GM12873 (cell line): ENCODE measurements at regions not wholly inside any gene's neighbourhood (a gene's known extent, or its start where the extent isn't known, plus 50 kb on each side); places are given as distances from the start of the nearest gene placed in this dataset.

ENCODE experiments used
- TF ChIP-seq, protein P1 (sequence below): IDR thresholded peaks from 2 replicates; pipeline ENCODE4 v1.5.1; 2012; ENCODE audit warnings: low read depth, mild to moderate bottlenecking, moderate library complexity, low read length, control low read depth; ENCODE audit not compliant: insufficient read depth; ENCODE audit errors: missing control alignments

DNA sequence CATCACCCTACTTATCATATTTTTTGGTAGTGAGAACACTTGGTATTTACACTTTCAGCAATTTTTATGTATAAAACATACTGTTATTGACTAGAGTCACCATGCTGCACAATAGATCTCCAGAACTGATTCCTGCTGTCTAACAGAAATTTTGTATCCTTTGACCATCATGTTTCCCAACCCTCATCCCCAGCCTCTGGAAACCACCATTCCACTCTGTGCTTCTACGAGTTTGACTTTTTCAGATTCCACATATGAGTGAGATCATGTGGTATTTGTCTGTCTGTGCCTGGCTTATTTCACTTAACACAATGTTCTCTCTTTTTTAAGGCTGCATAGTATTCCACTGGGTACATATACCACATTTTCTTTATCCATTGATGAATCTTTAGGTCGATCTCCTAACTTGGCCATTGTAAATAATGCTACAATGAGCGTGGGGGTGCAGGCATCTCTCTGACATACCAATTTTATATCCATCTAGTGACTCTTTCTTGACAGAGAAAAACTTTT is 115.9 kb upstream of the RUNX1 start:
- TF ChIP-seq, protein P1, sequence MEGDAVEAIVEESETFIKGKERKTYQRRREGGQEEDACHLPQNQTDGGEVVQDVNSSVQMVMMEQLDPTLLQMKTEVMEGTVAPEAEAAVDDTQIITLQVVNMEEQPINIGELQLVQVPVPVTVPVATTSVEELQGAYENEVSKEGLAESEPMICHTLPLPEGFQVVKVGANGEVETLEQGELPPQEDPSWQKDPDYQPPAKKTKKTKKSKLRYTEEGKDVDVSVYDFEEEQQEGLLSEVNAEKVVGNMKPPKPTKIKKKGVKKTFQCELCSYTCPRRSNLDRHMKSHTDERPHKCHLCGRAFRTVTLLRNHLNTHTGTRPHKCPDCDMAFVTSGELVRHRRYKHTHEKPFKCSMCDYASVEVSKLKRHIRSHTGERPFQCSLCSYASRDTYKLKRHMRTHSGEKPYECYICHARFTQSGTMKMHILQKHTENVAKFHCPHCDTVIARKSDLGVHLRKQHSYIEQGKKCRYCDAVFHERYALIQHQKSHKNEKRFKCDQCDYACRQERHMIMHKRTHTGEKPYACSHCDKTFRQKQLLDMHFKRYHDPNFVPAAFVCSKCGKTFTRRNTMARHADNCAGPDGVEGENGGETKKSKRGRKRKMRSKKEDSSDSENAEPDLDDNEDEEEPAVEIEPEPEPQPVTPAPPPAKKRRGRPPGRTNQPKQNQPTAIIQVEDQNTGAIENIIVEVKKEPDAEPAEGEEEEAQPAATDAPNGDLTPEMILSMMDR: no peak

DNA sequence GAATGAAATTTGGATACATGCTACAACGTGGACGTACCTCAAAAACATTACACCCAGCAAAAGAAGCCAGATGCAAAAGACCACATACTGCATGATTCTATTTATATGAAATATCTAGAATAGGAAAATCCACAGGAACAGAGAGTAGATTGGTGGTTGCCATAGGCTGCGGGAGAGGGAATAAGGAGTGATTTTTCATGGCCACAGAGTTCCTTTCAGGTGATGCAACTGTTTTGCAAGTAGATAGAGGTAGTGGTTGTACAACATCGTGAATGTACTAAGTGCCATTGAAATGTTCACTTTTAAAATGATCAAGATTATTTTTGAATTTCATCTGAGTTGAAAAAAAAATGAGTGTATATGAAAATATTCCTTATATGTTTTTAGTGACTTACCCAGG is 115.3 kb upstream of the RUNX1 start:
- TF ChIP-seq, protein P1: no peak

GRCh38 chr21:35163411-35163810 is 114.3 kb upstream of the RUNX1 start:
- TF ChIP-seq, protein P1: no peak

DNA sequence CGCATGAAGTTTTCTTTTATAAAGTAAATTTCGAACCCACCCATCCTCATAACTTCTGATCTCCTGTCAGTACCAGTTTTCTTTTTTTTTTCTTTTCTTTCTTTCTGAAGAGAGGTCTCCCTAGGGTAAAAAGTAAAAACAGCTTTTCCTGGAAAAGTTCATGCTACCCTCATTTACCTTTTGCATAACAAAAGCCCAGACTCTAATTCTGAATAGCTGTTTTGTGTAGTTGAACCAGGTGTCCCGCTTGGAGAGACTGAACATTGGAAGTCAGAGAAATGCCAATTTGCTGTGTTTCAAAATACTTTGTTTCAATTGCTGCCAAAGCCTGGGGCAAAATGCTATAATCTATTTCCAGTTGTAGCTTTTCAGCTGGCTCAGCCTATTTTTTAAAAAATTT is 113.7 kb upstream of the RUNX1 start:
- TF ChIP-seq, protein P1: no peak

- TF ChIP-seq, protein P1: no peak
Observed at GRCh38 chr21:35159881-35160280, 110.8 kb upstream of the RUNX1 start.

GRCh38 chr21:35156293-35157278 is 107.5 kb upstream of the RUNX1 start:
- TF ChIP-seq, protein P1: no peak

DNA sequence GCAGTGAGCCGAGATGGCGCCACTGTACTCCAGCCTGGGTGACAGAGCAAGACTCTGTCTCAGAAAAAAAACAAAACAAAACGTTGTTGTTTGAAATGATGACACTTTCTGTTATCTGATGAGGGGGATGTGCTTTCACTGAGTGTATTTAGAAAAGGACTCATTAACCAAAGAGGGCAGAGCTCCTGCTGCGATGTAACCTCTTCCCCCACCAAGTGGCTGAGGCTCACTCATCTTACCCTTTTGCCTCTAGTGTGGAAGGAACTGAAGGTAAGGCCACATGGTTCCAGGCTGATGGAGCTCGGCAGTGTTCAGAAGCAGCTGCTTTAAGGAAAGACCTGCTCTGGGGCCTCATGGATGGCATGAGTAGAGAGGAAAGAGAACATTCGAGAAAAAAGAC is 105.7 kb upstream of the RUNX1 start:
- TF ChIP-seq, protein P1: no peak
